Muscle of leg (tissue), 3 donors: ENCODE measurements at regions not wholly inside any gene's neighbourhood (a gene's known extent, or its start where the extent isn't known, plus 50 kb on each side); places are given as distances from the start of the nearest gene placed in this dataset.
A peak's percentile ranks its signal among the peaks of the same experiment; 100 is the strongest.

Source experiments
- DNase-seq: peaks from one replicate; pipeline ENCODE4 v3.0.0; 2013
- H3K27ac ChIP-seq: one replicate; pipeline ENCODE4 v1.5.1; 2013; ENCODE audit warnings: mild to moderate bottlenecking, low read length, control low read depth
- H3K27me3 ChIP-seq: one replicate; pipeline ENCODE4 v1.6.1; 2013; ENCODE audit warnings: low read length; ENCODE audit not compliant: control insufficient read depth, insufficient read depth
- H3K36me3 ChIP-seq: one replicate; pipeline ENCODE4 v1.6.1; 2013; ENCODE audit warnings: low read length; ENCODE audit not compliant: control insufficient read depth, insufficient read depth
- H3K4me1 ChIP-seq: one replicate; pipeline ENCODE4 v1.6.1; 2013; ENCODE audit warnings: low read length; ENCODE audit not compliant: control insufficient read depth, insufficient read depth
- H3K4me3 ChIP-seq: one replicate; pipeline ENCODE4 v1.5.1; 2013; ENCODE audit warnings: low read length, control low read depth
- H3K9me3 ChIP-seq: replicated peaks from 2 replicates; pipeline ENCODE4 v1.6.1; 2013; ENCODE audit warnings: low read depth, low read length; ENCODE audit not compliant: control insufficient read depth
- WGBS: methylation state at CpG from one replicate; pipeline ENCODE4 v1.1.5; 2013; ENCODE audit warnings: missing lambda C conversion rate; ENCODE audit not compliant: insufficient coverage; 5-methylcytosine and 5-hydroxymethylcytosine counted together

GRCh38 chr6:137775227-137775626, 91.8 kb upstream of the TNFAIP3 start:
- Histone ChIP-seq H3K9me3 (no peaks in the 10 kb centered on the region), H3K27me3 (no peaks in the 10 kb centered on the region), H3K4me3 (no peak overlapping the region), H3K36me3 (no peaks in the 10 kb centered on the region), H3K4me1 (no peaks in the 10 kb centered on the region), H3K27ac (no peak overlapping the region)
- no peak for DNase-seq
- no CpG with 5 or more reads among the region's 2 CpGs for WGBS

- peaks cover 5% of the 10 kb centered on the region for H3K4me1 ChIP-seq
- no peak overlapping the region for H3K4me3 ChIP-seq
- no peaks in the 10 kb centered on the region for H3K36me3 ChIP-seq
- H3K27me3 ChIP-seq: no peaks in the 10 kb centered on the region
- WGBS: 90% methylated on average over 5 of the region's 5 CpGs
- peak; percentile 46 for DNase-seq
- H3K9me3 ChIP-seq: no peaks in the 10 kb centered on the region
- H3K27ac ChIP-seq: no peak overlapping the region
Measured at GRCh38 chr6:137775720-137776119, 91.3 kb upstream of the TNFAIP3 start.

- Histone ChIP-seq H3K9me3 (no peaks in the 10 kb centered on the region), H3K4me3 (no peak overlapping the region), H3K27me3 (no peaks in the 10 kb centered on the region), H3K36me3 (no peaks in the 10 kb centered on the region), H3K4me1 (peaks cover 7% of the 10 kb centered on the region), H3K27ac (no peak overlapping the region)
- no peak for DNase-seq
- WGBS: 92% methylated on average over 4 of the region's 9 CpGs
Measured at GRCh38 chr6:137776256-137776655, 90.8 kb upstream of the TNFAIP3 start.

GRCh38 chr6:137776786-137777686, 90.0 kb upstream of the TNFAIP3 start:
- H3K9me3 ChIP-seq: no peaks in the 10 kb centered on the region
- WGBS: 85% methylated on average over 2 of the region's 15 CpGs
- no peak overlapping the region for H3K4me3 ChIP-seq
- H3K27ac ChIP-seq: no peak overlapping the region
- DNase-seq: peak; percentile 54
- H3K36me3 ChIP-seq: no peaks in the 10 kb centered on the region
- H3K4me1 ChIP-seq: peaks cover 7% of the 10 kb centered on the region
- no peaks in the 10 kb centered on the region for H3K27me3 ChIP-seq

GRCh38 chr6:137777687-137778075, 89.4 kb upstream of the TNFAIP3 start:
- no peaks in the 10 kb centered on the region for H3K9me3 ChIP-seq
- peaks cover 7% of the 10 kb centered on the region for H3K4me1 ChIP-seq
- H3K27me3 ChIP-seq: no peaks in the 10 kb centered on the region
- no peaks in the 10 kb centered on the region for H3K36me3 ChIP-seq
- no peak overlapping the region for H3K4me3 ChIP-seq
- WGBS: no CpG with 5 or more reads among the region's 1 CpG
- no peak overlapping the region for H3K27ac ChIP-seq
- DNase-seq: no peak

- no peaks in the 10 kb centered on the region for H3K27me3 ChIP-seq
- H3K9me3 ChIP-seq: no peaks in the 10 kb centered on the region
- H3K27ac ChIP-seq: no peak overlapping the region
- peaks cover 7% of the 10 kb centered on the region for H3K4me1 ChIP-seq
- no peak for DNase-seq
- WGBS: no CpG with 5 or more reads among the region's 3 CpGs
- no peak overlapping the region for H3K4me3 ChIP-seq
- no peaks in the 10 kb centered on the region for H3K36me3 ChIP-seq
Measured at GRCh38 chr6:137779982-137780381, 87.1 kb upstream of the TNFAIP3 start.

GRCh38 chr6:137780447-137781034, 86.5 kb upstream of the TNFAIP3 start:
- no peak overlapping the region for H3K27ac ChIP-seq
- no peak overlapping the region for H3K4me3 ChIP-seq
- peaks cover 7% of the 10 kb centered on the region for H3K4me1 ChIP-seq
- no peaks in the 10 kb centered on the region for H3K27me3 ChIP-seq
- DNase-seq: no peak
- no peaks in the 10 kb centered on the region for H3K9me3 ChIP-seq
- no peaks in the 10 kb centered on the region for H3K36me3 ChIP-seq
- 70% methylated on average over 2 of the region's 7 CpGs for WGBS

- Histone ChIP-seq H3K36me3 (no peaks in the 10 kb centered on the region), H3K4me1 (peaks cover 7% of the 10 kb centered on the region), H3K27me3 (no peaks in the 10 kb centered on the region), H3K9me3 (no peaks in the 10 kb centered on the region), H3K4me3 (no peak overlapping the region), H3K27ac (no peak overlapping the region)
- no peak for DNase-seq
- WGBS: 94% methylated on average over 2 of the region's 3 CpGs
Measured at GRCh38 chr6:137781639-137782038, 85.4 kb upstream of the TNFAIP3 start.

GRCh38 chr6:137782166-137783039, 84.7 kb upstream of the TNFAIP3 start:
- Histone ChIP-seq H3K4me3 (no peak overlapping the region), H3K9me3 (no peaks in the 10 kb centered on the region), H3K27ac (peak overlapping the region; percentile 48), H3K27me3 (no peaks in the 10 kb centered on the region), H3K36me3 (no peaks in the 10 kb centered on the region), H3K4me1 (peaks cover 7% of the 10 kb centered on the region)
- no peak for DNase-seq
- WGBS: 77% methylated on average over 4 of the region's 10 CpGs

- peaks cover 7% of the 10 kb centered on the region for H3K4me1 ChIP-seq
- H3K4me3 ChIP-seq: no peak overlapping the region
- no peaks in the 10 kb centered on the region for H3K9me3 ChIP-seq
- H3K27me3 ChIP-seq: no peaks in the 10 kb centered on the region
- peak; percentile 88 for DNase-seq
- peak overlapping the region; percentile 76 for H3K27ac ChIP-seq
- no CpG with 5 or more reads among the region's 1 CpG for WGBS
- no peaks in the 10 kb centered on the region for H3K36me3 ChIP-seq
Measured at GRCh38 chr6:137783710-137784109, 83.3 kb upstream of the TNFAIP3 start.
